Cardiac muscle cell (in vitro differentiated cells and primary cell): ENCODE measurements at regions not wholly inside any gene's neighbourhood (a gene's known extent, or its start where the extent isn't known, plus 50 kb on each side); places are given as distances from the start of the nearest gene placed in this dataset.

ENCODE experiments used
- DNase-seq, 2 donors: peaks; one replicate each; pipeline versions ENCODE4 v3.0.0 to v3.0.0-alpha.2; 2010 to 2017; ENCODE audit warnings: low read depth in 1 of 2, low spot score in 1 of 2
- H3K27ac ChIP-seq: fragments of 200-600 bp; sonication (generic); 2 replicates; pipeline ENCODE4 v1.5.1; 2016
- H3K27me3 ChIP-seq: fragments of 200-600 bp; sonication (generic); 2 replicates; pipeline ENCODE4 v1.6.0; 2016; ENCODE audit warnings: control low read depth
- H3K36me3 ChIP-seq: fragments of 200-600 bp; sonication (generic); 2 replicates; pipeline ENCODE4 v1.5.1; 2016; ENCODE audit warnings: control low read depth
- H3K4me1 ChIP-seq: fragments of 200-600 bp; sonication (generic); 2 replicates; pipeline ENCODE4 v1.8.1; 2017; ENCODE audit warnings: low read depth, mild to moderate bottlenecking, mixed run types
- H3K4me3 ChIP-seq: fragments of 200-600 bp; sonication (generic); 2 replicates; pipeline ENCODE4 v1.5.1; 2016; ENCODE audit warnings: mild to moderate bottlenecking
- H3K9me3 ChIP-seq: fragments of 200-600 bp; sonication (generic); 2 replicates; pipeline ENCODE4 v1.5.1; 2017; ENCODE audit warnings: low read depth, mild to moderate bottlenecking, control low read depth
- TF ChIP-seq, protein P1 (sequence below): IDR thresholded peaks from 2 replicates; pipeline ENCODE4 v1.5.1; 2012; ENCODE audit warnings: low read depth, mild to moderate bottlenecking, low read length

DNA sequence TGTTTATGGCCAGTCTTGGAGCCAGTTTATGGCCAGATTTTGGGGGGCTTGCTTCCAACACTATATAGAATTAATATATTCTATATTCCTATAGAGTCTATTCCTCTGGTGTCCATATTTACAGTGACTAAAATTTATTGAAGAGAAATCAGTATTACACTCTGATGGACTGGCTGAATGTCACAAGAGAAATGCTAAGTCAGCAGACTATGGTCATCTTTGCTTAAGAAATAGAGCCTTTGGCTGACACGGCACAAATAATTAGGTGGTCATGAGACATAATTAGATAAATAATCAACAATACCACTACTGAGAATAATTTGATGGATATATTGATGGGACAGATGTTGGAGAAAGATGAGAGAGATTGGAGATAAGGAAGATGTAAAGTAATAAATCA is 272.9 kb downstream of the SLITRK5 start:
- no peaks in the 10 kb centered on the region for H3K9me3 ChIP-seq
- TF ChIP-seq, protein P1, sequence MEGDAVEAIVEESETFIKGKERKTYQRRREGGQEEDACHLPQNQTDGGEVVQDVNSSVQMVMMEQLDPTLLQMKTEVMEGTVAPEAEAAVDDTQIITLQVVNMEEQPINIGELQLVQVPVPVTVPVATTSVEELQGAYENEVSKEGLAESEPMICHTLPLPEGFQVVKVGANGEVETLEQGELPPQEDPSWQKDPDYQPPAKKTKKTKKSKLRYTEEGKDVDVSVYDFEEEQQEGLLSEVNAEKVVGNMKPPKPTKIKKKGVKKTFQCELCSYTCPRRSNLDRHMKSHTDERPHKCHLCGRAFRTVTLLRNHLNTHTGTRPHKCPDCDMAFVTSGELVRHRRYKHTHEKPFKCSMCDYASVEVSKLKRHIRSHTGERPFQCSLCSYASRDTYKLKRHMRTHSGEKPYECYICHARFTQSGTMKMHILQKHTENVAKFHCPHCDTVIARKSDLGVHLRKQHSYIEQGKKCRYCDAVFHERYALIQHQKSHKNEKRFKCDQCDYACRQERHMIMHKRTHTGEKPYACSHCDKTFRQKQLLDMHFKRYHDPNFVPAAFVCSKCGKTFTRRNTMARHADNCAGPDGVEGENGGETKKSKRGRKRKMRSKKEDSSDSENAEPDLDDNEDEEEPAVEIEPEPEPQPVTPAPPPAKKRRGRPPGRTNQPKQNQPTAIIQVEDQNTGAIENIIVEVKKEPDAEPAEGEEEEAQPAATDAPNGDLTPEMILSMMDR: no peak
- H3K27me3 ChIP-seq: no peaks in the 10 kb centered on the region
- no peak for DNase-seq
- no peak overlapping the region for H3K27ac ChIP-seq
- no peaks in the 10 kb centered on the region for H3K36me3 ChIP-seq
- no peaks in the 10 kb centered on the region for H3K4me1 ChIP-seq
- H3K4me3 ChIP-seq: no peak overlapping the region

DNA sequence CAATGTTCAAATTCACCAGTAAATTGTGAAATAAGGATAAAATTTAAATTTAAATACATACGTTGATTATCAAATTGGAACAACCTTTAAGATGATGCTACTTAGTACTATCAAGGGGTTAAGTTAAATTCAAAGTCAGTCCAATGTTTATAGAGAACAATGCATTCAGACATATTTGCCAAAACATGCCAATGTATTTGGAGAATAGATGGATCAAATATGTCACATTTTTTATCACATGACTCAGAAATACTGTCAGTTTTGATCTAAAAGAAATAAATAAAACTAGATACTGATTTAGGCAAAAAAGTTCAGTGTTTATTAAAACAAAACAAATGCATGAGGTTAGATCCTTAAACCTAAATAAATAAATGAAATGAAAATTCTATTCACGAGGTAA is 281.2 kb downstream of the SLITRK5 start:
- TF ChIP-seq, protein P1: no peak
- Histone ChIP-seq H3K27me3 (no peaks in the 10 kb centered on the region), H3K4me3 (no peak overlapping the region), H3K4me1 (no peaks in the 10 kb centered on the region), H3K36me3 (no peaks in the 10 kb centered on the region), H3K9me3 (no peaks in the 10 kb centered on the region), H3K27ac (no peak overlapping the region)
- DNase-seq: no peak

DNA sequence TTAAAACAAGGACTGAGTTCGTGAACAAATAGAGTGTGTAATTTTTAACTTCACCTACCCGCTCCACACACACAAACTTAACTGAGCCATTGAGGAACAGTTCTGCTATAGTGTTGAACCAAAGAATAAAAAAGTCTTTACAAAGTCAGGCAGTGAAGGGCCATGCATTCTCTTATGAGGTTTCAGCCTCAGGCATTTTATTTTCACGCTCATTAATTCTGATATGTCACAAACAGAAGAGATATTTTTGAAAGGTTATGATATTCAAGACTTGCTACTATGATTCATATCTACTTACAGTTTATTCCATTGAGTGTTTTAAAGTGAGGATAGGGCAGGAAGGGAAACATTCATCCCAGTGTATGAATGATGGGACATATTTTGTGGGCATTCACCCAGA is 282.2 kb downstream of the SLITRK5 start:
- DNase-seq: no peak
- no peaks in the 10 kb centered on the region for H3K4me1 ChIP-seq
- TF ChIP-seq, protein P1: no peak

GRCh38 chr13:87954091-87954490 is 282.9 kb downstream of the SLITRK5 start:
- Histone ChIP-seq H3K27ac (no peak overlapping the region), H3K27me3 (no peaks in the 10 kb centered on the region), H3K4me3 (no peak overlapping the region), H3K4me1 (no peaks in the 10 kb centered on the region), H3K9me3 (no peaks in the 10 kb centered on the region), H3K36me3 (no peaks in the 10 kb centered on the region)
- peak in 1 of 2 donors; percentile 21 for DNase-seq
- TF ChIP-seq, protein P1: no peak

More for the DNA sequence above, 282.2 kb downstream of the SLITRK5 start:
- no peak overlapping the region for H3K4me3 ChIP-seq
- no peaks in the 10 kb centered on the region for H3K9me3 ChIP-seq
- H3K36me3 ChIP-seq: no peaks in the 10 kb centered on the region
- H3K27ac ChIP-seq: no peak overlapping the region
- H3K27me3 ChIP-seq: no peaks in the 10 kb centered on the region

DNA sequence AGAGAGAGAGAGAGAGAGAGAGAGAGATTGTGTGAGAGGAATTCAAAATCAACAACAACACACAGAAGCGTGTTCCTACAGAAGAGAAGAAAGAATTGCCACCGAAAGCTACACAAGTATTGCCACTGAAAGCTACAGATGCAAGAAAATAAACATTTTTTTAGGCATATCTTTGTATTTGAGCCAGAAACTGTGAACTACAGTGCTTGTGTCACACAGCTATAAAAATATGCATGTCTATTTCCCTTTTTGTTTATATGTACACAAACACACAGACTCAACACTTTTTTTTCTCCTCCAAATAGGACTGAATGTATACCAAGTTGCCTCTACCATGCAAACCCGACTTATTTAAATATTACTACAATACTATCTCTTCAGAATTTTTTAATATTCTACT is 290.4 kb downstream of the SLITRK5 start:
- no peaks in the 10 kb centered on the region for H3K36me3 ChIP-seq
- TF ChIP-seq, protein P1: no peak
- no peak overlapping the region for H3K27ac ChIP-seq
- no peaks in the 10 kb centered on the region for H3K27me3 ChIP-seq
- no peaks in the 10 kb centered on the region for H3K4me1 ChIP-seq
- no peak overlapping the region for H3K4me3 ChIP-seq
- DNase-seq: no peak
- no peaks in the 10 kb centered on the region for H3K9me3 ChIP-seq

DNA sequence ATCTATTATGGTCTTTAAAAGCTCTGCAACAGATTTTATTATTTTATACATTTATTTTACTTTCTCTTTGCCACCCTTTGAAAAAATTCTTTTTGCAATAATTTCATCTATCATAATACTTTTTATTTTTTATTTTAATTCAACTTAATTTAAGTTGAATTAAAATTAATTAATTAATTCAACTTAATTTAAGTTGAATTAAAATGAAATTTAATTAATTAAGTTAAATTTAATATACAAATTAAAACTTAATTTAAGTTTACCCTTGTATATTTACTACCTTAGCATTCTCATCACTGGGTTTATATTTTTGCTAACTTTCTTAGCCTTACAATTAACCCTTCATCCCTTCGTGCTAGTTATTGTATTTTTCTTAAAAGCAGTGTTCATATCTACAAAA is 301.4 kb downstream of the SLITRK5 start:
- Histone ChIP-seq H3K4me1 (no peaks in the 10 kb centered on the region), H3K27ac (no peak overlapping the region), H3K9me3 (no peaks in the 10 kb centered on the region), H3K36me3 (no peaks in the 10 kb centered on the region), H3K27me3 (no peaks in the 10 kb centered on the region), H3K4me3 (no peak overlapping the region)
- no peak for DNase-seq
- TF ChIP-seq, protein P1: no peak
